GM10266 (cell line): ENCODE measurements at regions not wholly inside any gene's neighbourhood (a gene's known extent, or its start where the extent isn't known, plus 50 kb on each side); places are given as distances from the start of the nearest gene placed in this dataset.

Experiments used
- DNase-seq: peaks from one replicate; pipeline ENCODE4 v3.0.0; 2012; ENCODE audit errors: extremely low spot score
- CTCF ChIP-seq: IDR thresholded peaks from 2 replicates; pipeline ENCODE4 v1.5.1; 2012; ENCODE audit warnings: mild to moderate bottlenecking, low read depth; ENCODE audit not compliant: control insufficient read depth, insufficient read depth; ENCODE audit errors: missing control alignments

DNA sequence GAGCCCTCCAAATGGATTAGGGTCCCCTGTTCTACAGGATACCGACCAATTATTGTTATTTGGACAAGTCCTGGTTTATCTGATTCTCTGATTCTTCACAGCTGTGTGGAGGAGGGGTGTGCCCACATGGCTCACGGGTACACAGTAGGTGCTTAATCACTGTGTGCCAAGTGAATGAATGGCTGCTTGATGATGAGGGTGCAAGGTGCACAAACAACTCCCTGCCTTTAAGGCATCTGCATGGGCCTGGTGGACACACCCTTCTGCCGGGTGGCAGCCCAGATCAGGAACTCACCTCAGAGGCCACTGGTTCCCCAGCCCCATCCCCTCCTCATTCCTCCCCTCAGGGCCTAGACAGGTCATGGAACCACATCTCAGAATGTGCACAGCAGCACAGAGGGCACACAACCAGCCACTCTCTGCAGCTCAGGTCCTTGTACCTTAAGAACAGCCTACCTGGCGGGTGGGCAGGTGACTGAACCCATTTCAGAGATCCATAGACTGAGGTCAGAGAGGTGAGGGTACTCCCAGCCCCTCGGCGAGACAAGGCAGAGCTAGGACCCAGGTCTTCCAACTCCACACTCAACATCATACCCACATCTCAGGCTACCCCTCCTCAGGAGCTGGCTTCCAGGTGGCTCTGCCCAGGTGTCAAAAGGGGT is 50.3 kb downstream of the SHANK2 start:
- TF ChIP-seq CTCF, result no peak
- DNase-seq, result no peak

DNA sequence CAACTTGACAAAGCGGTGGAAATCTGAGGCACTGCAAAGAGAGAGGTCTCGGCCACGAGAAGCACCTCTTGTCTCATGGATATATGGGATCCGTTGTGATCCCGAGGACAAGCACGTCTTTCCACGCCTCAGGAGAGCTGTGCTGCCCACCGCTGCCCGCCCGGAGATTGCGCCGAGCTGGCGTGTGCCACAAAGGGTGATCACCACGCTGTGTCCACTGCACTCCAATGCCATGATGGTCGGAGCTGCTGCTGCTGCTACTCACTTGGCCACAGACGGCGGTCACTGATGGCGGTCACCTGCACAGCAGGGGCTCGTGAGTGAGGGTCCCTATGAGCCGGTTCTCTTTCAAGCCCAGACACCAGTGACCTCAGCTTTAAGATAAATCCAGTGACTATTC is 51.1 kb downstream of the SHANK2 start:
- no peak for DNase-seq
- no peak for TF ChIP-seq CTCF

DNA sequence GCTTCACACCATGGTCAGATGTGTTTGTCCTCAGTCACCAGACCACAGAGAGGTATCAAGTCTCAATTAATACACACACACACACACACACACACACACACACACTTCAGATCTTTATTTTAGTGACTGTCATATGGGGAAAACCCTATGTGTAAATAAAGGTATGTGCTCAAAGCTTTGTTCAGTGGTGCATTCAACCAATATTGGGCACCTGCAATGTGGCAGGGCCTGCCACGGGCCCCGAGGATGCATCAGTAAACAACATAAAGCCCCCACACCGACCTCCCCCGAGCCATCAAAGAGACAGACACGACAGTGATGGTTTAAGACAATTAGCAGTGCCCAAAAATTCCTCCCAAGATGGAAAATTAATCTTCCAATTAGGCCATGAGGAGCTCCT is 51.6 kb downstream of the SHANK2 start:
- no peak for DNase-seq
- TF ChIP-seq CTCF, result no peak

DNA sequence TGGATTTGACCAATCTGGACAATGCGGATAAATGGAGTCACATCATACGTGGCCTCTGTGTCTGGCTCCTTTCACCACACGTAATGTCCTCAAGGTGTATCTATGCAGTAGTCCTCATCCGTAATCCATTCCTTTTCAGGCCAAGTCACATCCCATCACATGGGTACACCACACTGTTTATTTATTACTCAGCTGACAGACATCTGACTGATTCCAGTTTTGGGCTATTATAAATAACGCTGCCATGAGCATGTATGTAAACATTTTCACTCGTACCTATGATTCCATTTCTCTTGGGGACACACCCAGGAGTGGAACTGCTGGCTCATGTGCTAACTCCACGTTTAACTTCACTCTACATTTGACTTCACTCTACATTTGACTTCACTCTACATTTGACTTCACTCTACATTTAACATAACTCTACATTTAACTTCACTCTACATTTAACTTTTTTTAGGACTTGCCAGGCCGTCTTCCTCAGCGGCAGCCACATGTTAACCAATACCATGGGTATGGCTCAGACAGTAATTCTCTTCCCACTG is 52.1 kb downstream of the SHANK2 start:
- DNase-seq, result no peak
- no peak for TF ChIP-seq CTCF

DNA sequence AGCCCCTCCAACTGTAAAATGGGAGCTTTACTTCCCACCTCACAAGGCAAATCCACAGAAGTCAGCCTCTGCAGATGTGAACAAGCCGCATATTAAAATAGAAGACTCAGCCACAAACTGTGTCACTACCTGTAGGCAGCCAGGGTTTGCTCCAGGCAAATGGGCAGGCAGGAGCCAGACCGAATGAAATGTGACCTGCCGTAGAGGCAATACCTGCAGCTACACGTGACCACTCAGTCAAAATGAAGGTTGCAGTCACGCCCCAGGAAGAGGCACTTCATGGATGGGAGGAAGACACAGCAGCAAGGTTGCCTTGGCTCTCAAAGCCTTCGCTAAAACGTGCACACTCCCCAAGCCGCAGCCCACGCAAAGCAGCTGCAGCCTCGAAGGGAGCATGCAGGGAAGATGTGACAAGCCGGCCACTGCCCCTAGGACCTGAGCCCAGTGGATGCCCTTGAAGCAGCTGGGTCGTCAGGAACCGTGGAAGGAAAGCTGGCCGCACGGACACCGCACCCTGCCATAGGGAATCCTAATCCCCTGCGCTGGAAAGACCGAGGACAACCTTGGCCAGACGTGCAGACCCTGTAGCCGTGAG is 53.1 kb downstream of the SHANK2 start:
- DNase-seq, result no peak
- TF ChIP-seq CTCF, result no peak

DNA sequence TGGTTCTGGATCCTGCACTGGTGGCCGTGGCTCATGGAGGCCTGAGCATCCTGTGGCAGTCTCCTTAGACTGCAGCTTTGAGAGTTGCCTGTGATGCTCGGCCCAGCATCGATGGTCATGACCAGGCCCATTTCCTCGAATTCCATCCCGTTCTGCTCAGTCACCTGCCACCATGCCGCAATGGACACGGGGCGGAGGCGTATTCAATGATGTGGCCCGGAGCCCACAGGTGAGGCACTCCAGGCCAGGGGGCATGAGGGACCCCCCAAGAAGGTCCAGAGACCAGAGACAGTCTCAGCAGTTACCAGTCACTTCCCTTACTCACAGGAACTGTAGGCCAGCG is 53.6 kb downstream of the SHANK2 start:
- no peak for DNase-seq
- no peak for TF ChIP-seq CTCF

- DNase-seq, result no peak
- TF ChIP-seq CTCF, result no peak
Observed at GRCh38 chr11:71198141-71198822, 54.1 kb downstream of the SHANK2 start.
